ENCODE measurements at regions not wholly inside any gene's neighbourhood (a gene's known extent, or its start where the extent isn't known, plus 50 kb on each side); places are given as distances from the start of the nearest gene placed in this dataset.

DNA sequence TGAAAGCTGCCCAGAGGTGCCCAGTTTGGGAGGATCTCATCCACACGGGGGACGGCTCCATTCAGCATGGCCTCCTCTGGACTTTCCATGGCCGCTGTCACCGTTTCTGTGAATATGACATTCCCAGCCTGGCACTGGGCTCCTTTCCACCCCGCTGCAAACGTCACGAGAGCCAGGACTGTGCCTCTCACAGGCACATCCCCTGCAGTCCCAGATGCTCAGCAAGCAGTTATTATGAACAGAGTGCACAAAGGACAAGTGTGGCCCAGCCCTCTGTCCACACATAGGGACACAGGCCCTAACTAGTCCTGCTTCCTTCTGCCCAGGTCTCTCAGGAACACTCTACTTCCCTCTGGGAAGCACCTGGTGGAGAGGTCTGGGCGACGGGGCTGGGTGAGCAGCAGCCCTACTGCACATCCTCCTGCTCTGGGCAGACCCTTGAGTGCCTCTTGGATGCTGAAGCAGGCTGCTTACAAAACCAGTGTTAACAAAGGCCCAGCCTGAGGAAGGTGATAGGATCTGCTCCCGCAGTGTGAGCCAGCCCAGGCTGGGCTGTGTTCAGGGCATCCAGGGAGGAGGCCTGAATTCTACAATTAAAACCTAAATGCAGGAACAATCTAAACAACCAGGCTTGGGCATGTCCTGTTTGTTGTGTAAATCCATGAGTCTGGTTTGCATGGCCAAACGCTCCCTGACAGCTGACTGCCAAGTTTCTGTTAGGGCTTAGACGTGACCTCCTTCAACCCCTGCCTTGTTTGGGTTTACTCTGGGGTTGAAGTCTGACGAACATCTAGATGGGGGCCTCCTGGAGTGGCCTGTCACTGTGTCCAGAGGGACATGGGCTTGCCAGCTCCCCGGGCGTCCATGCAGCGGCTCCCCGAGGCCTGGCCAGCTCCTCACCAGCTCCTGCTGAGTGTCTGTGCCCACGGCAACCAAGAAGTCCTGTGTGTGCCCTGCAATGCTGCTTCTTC is 269.8 kb downstream of the GADD45G start:
- Histone ChIP-seq H3K4me2 (ENCODE audit: low read length) (no peak overlapping the region), H3K27me3 (ENCODE audit: insufficient read depth, low read length) (peaks cover 9% of the 10 kb centered on the region; the same call in 1 of the 2 replicates), H3K79me2 (ENCODE audit: insufficient read depth, low read length) (no peaks in the 10 kb centered on the region), H2AFZ (ENCODE audit: low read length) (no peak overlapping the region), H3K27ac (ENCODE audit: low read depth, low read length, poor library complexity, severe bottlenecking) (no peak overlapping the region), H3K9me2 (ENCODE audit: low read depth, low read length) (no peaks in the 10 kb centered on the region), H3K9ac (ENCODE audit: low read length) (no peak overlapping the region), H3K4me1 (ENCODE audit: insufficient read depth, low read length, severe bottlenecking) (no peaks in the 10 kb centered on the region), H3K4me3 (ENCODE audit: low read depth, low read length, poor library complexity, severe bottlenecking) (no peak overlapping the region), H3K9me3 (ENCODE audit: low read length) (no peaks in the 10 kb centered on the region), H3F3A (ENCODE audit: insufficient read depth, low read length) (no peaks in the 10 kb centered on the region), H4K20me1 (ENCODE audit: insufficient read depth, low read length) (no peaks in the 10 kb centered on the region), H3K36me3 (ENCODE audit: insufficient read depth, low read length) (no peaks in the 10 kb centered on the region)
- TF ChIP-seq EZH2 (IDR thresholded peaks at IDR 0.05; ENCODE audit: borderline replicate concordance, low read length) = no peak
- TF ChIP-seq, protein P1, sequence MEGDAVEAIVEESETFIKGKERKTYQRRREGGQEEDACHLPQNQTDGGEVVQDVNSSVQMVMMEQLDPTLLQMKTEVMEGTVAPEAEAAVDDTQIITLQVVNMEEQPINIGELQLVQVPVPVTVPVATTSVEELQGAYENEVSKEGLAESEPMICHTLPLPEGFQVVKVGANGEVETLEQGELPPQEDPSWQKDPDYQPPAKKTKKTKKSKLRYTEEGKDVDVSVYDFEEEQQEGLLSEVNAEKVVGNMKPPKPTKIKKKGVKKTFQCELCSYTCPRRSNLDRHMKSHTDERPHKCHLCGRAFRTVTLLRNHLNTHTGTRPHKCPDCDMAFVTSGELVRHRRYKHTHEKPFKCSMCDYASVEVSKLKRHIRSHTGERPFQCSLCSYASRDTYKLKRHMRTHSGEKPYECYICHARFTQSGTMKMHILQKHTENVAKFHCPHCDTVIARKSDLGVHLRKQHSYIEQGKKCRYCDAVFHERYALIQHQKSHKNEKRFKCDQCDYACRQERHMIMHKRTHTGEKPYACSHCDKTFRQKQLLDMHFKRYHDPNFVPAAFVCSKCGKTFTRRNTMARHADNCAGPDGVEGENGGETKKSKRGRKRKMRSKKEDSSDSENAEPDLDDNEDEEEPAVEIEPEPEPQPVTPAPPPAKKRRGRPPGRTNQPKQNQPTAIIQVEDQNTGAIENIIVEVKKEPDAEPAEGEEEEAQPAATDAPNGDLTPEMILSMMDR (IDR thresholded peaks at IDR 0.05; ENCODE audit: low read length) = no peak

DNA sequence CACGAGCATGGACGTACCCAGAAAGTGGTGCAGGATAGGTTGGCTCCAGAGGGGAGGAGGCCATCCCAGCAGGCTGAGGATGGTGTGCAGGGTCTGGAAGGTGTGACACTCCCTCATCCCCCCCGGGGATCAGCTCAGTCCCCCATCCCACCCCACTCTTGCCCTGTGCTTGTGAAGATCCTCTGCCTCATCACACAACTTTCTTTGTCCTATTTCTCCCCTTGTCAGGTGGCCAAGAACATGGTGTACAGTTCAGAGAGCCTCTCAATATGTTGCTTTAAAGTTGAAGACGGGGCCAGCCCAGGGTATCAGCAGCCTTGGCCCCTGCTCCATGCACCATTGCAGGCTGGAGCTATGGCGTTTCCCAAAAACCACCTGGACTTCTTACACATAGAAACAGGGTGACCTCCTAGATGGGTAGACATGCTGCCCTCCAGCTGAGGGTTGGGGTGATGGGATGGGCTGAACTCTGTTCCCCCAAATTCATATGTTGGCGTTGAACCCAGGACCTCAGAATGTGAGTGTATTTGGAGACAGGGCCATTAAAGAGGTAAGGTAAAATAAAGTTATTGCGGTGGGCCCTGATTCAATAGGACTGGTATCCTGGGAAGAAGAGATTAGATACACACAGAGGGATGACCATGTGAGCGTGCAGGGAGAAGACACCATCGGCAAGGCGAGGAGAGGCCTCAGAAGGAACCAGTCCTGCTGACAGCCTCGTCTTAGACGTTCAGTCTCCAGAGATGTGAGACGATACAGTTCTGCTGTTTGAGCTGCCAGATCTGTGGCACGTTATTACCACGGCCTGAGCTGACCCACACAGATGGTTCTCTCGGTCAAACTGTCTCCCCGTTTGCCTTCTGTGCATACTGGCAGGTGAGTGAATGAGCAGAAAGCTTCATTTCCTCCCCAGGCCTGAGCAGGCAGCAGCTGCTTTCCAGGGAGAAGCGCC is 272.5 kb downstream of the GADD45G start:
- Histone ChIP-seq H3K9me2 (ENCODE audit: low read depth, low read length) (no peaks in the 10 kb centered on the region), H3K27ac (ENCODE audit: low read depth, low read length, poor library complexity, severe bottlenecking) (no peak overlapping the region), H3K4me2 (ENCODE audit: low read length) (no peak overlapping the region), H3K79me2 (ENCODE audit: insufficient read depth, low read length) (no peaks in the 10 kb centered on the region), H3K4me1 (ENCODE audit: insufficient read depth, low read length, severe bottlenecking) (no peaks in the 10 kb centered on the region), H3K36me3 (ENCODE audit: insufficient read depth, low read length) (no peaks in the 10 kb centered on the region), H3K9me3 (ENCODE audit: low read length) (no peaks in the 10 kb centered on the region), H3F3A (ENCODE audit: insufficient read depth, low read length) (no peaks in the 10 kb centered on the region), H3K9ac (ENCODE audit: low read length) (no peak overlapping the region), H3K27me3 (ENCODE audit: insufficient read depth, low read length) (peaks cover 9% of the 10 kb centered on the region; the same call in 1 of the 2 replicates), H3K4me3 (ENCODE audit: low read depth, low read length, poor library complexity, severe bottlenecking) (no peak overlapping the region), H2AFZ (ENCODE audit: low read length) (no peak overlapping the region), H4K20me1 (ENCODE audit: insufficient read depth, low read length) (no peaks in the 10 kb centered on the region)
- TF ChIP-seq, protein P1 (IDR thresholded peaks at IDR 0.05; ENCODE audit: low read length) = no peak
- TF ChIP-seq EZH2 (IDR thresholded peaks at IDR 0.05; ENCODE audit: borderline replicate concordance, low read length) = no peak

DNA sequence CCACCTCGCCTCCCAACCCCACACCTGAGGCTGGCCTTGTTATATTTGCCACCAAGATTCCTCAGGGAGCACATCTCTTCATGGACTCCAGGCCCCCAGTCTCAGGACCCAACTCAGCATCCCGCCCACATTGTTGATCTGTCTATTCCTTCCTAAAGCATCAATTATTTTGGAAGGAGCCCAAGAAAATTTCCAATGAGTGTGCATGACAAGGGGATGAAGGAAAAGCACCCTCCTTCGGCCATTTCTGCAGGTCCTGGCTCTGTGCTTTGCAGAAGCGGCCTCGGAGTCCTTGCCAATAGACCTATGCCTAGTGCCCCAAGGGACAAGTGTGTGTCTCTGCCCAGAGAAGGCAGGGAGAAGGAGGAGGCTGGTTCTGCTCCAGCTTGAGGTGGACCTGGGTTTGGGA is 273.2 kb downstream of the GADD45G start:
- H3K36me3 ChIP-seq (ENCODE audit: insufficient read depth, low read length) = no peaks in the 10 kb centered on the region
- H3F3A ChIP-seq (ENCODE audit: insufficient read depth, low read length) = no peaks in the 10 kb centered on the region
- no peak for TF ChIP-seq EZH2 (IDR thresholded peaks at IDR 0.05; ENCODE audit: borderline replicate concordance, low read length)
- TF ChIP-seq, protein P1 (IDR thresholded peaks at IDR 0.05; ENCODE audit: low read length) = no peak
- H4K20me1 ChIP-seq (ENCODE audit: insufficient read depth, low read length) = no peaks in the 10 kb centered on the region
- no peaks in the 10 kb centered on the region for H3K4me1 ChIP-seq (ENCODE audit: insufficient read depth, low read length, severe bottlenecking)
- H2AFZ ChIP-seq (ENCODE audit: low read length) = no peak overlapping the region
- no peak overlapping the region for H3K4me2 ChIP-seq (ENCODE audit: low read length)
- no peak overlapping the region for H3K27ac ChIP-seq (ENCODE audit: low read depth, low read length, poor library complexity, severe bottlenecking)
- no peaks in the 10 kb centered on the region for H3K9me3 ChIP-seq (ENCODE audit: low read length)
- H3K79me2 ChIP-seq (ENCODE audit: insufficient read depth, low read length) = no peaks in the 10 kb centered on the region
- H3K9me2 ChIP-seq (ENCODE audit: low read depth, low read length) = no peaks in the 10 kb centered on the region
- H3K27me3 ChIP-seq (ENCODE audit: insufficient read depth, low read length) = peaks cover 9% of the 10 kb centered on the region; the same call in 1 of the 2 replicates
- H3K4me3 ChIP-seq (ENCODE audit: low read depth, low read length, poor library complexity, severe bottlenecking) = no peak overlapping the region
- H3K9ac ChIP-seq (ENCODE audit: low read length) = no peak overlapping the region

Measured in OCI-LY1 (cell line).